ENCODE measurements at regions not wholly inside any gene's neighbourhood (a gene's known extent, or its start where the extent isn't known, plus 50 kb on each side); places are given as distances from the start of the nearest gene placed in this dataset.

DNA sequence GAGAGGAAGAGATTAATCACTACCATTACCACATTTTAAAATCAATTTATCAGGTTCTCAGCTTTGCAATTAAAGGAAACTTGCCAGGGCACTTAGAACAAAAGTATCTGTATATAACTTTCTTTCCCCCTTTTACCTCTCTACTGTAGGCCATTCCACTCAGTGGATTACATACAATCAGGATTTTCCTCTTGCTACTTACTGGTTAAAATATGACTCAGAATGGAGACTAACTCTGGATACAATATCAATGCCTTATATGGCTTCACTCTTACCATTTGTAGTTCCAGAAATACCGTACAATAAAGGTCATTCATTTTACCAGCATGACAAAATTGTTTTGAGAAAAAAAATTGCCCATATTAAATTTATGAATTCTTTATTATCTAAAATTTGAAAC is 706.8 kb downstream of the KCNA4 start:
- TF ChIP-seq, protein P1, sequence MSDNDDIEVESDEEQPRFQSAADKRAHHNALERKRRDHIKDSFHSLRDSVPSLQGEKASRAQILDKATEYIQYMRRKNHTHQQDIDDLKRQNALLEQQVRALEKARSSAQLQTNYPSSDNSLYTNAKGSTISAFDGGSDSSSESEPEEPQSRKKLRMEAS (IDR thresholded peaks at IDR 0.05): no peak
- TF ChIP-seq TEAD4 (IDR thresholded peaks at IDR 0.05): 0 out of 2 replicates have a peak, but pooled peaks have one; percentile 5

DNA sequence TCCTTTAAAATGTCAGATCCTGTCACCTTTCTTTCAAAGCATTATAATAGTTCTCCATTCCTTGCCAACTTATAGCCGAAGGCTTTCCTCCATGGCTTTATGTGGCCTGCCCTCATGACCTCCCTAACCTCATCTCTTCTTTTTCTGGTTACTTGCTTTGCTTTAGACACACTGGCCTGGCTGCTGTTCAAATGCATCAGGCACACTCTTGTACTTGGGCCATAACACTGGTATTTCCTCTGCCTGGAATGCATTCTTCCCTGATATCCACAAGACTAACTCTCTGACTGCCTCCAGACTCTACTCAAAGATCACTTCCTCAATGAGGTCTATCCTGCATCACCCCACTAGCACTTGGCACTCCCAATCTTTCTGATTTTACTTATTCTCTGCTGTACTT is 710.3 kb downstream of the KCNA4 start:
- no peak for TF ChIP-seq RAD21 (IDR thresholded peaks at IDR 0.05; ENCODE audit: low read depth)
- TF ChIP-seq, protein P1 (IDR thresholded peaks at IDR 0.05): no peak
- no peak for TF ChIP-seq EP300 (IDR thresholded peaks at IDR 0.05; ENCODE audit: borderline replicate concordance)
- TF ChIP-seq, protein P2, sequence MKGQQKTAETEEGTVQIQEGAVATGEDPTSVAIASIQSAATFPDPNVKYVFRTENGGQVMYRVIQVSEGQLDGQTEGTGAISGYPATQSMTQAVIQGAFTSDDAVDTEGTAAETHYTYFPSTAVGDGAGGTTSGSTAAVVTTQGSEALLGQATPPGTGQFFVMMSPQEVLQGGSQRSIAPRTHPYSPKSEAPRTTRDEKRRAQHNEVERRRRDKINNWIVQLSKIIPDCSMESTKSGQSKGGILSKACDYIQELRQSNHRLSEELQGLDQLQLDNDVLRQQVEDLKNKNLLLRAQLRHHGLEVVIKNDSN (IDR thresholded peaks at IDR 0.05): no peak
- TF ChIP-seq YY1 (IDR thresholded peaks at IDR 0.05; ENCODE audit: low read depth): no peak
- no peak for TF ChIP-seq ZBTB7A (IDR thresholded peaks at IDR 0.05; ENCODE audit: low read depth)
- TF ChIP-seq REST (IDR thresholded peaks at IDR 0.05; ENCODE audit: low read depth): no peak
- no peak for TF ChIP-seq TEAD4 (IDR thresholded peaks at IDR 0.05)
- TF ChIP-seq TAF1 (IDR thresholded peaks at IDR 0.05; ENCODE audit: low read depth): no peak
- TF ChIP-seq NFIC (IDR thresholded peaks at IDR 0.05): no peak
- TF ChIP-seq CREB1 (IDR thresholded peaks at IDR 0.05; ENCODE audit: low read depth): no peak
- no peak for TF ChIP-seq CEBPB (IDR thresholded peaks at IDR 0.05)
- no peak for TF ChIP-seq EGR1 (IDR thresholded peaks at IDR 0.05)
- no peak for TF ChIP-seq FOXM1 (IDR thresholded peaks at IDR 0.05; ENCODE audit: borderline replicate concordance, low read depth)

DNA sequence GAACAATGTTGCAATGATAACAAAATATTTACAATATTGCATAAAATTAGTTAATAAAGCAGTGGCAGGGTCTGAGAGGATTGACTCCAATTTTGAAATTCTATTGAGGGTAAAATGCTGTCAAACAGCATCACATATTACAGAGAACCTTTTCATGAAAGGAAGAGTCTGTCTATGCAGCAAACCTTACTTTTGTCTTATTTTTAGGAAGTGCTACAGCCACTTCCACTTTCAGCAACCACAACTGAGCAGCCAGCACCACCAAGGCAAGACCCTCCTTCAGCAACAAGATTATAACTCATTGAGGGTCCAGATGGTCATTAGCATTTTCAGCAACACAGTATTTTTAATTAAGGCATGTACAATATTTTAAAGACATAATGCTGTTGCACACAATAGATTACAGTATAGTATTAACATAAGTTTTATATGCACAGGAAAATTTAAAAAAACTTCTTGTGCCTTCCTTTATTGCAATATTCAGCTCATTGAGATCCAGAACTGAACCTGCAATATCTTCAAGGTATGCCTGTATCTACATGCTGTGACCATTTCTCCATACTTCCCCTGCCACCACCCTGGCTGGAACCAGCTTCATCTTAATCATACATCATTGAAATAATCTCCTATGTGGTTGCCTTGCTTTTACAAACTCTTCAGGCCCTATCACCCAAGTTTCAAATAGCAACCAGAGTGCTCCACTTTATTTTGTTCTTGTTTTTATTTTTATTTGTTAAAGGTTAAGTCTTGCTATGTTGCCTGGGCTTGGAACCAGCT is 711.2 kb downstream of the KCNA4 start:
- TF ChIP-seq, protein P1 (IDR thresholded peaks at IDR 0.05): no peak
- TF ChIP-seq NFIC (IDR thresholded peaks at IDR 0.05) (no peak), RAD21 (IDR thresholded peaks at IDR 0.05; ENCODE audit: low read depth) (no peak), FOXM1 (IDR thresholded peaks at IDR 0.05; ENCODE audit: borderline replicate concordance, low read depth) (no peak)

DNA sequence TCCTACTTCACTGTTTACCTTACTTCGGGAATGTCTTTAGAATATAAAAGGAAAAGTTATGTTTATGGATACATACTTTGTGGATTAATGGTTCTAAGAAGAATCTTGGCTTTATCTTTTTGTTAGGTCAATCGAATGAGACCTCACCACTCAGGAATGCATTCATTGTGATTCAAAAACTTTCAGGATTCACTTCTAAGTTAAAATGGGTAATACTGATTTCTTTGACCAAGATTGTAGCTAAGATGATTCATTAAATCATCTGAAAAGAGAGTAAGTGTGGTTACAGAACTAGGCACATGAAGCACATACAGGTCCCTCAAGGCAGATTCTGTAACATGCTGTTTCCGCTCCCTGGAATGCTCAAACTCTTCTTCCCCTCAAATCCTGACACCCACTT is 716.4 kb downstream of the KCNA4 start:
- TF ChIP-seq ZBTB7A (IDR thresholded peaks at IDR 0.05; ENCODE audit: low read depth) (no peak), EGR1 (IDR thresholded peaks at IDR 0.05) (no peak), CEBPB (IDR thresholded peaks at IDR 0.05) (no peak), FOXM1 (IDR thresholded peaks at IDR 0.05; ENCODE audit: borderline replicate concordance, low read depth) (no peak), CREB1 (IDR thresholded peaks at IDR 0.05; ENCODE audit: low read depth) (no peak), YY1 (IDR thresholded peaks at IDR 0.05; ENCODE audit: low read depth) (no peak), TEAD4 (IDR thresholded peaks at IDR 0.05) (no peak), TAF1 (IDR thresholded peaks at IDR 0.05; ENCODE audit: low read depth) (no peak), RAD21 (IDR thresholded peaks at IDR 0.05; ENCODE audit: low read depth) (no peak)
- TF ChIP-seq, protein P1 (IDR thresholded peaks at IDR 0.05): no peak
- TF ChIP-seq, protein P2 (IDR thresholded peaks at IDR 0.05): no peak

DNA sequence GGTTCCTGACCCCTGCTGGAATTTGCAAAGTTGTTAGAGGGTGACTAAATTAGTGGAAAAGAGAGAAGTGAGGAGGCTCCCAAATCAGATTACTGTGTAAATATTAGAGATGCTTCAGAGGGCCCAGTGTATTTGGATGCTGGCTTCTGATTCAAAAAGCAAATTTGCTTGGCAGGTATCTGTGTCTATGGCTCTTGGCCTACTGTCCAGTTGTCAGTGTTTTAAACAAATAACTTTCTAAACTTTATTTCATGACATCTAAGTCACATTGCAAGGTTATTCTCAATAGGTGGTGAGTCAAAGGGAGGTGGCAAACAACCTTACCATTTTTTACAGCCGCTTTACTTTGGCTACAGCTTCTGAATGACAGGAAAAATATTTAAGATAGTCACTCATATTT is 720.1 kb downstream of the KCNA4 start:
- TF ChIP-seq REST (IDR thresholded peaks at IDR 0.05; ENCODE audit: low read depth) (no peak), EP300 (IDR thresholded peaks at IDR 0.05; ENCODE audit: borderline replicate concordance) (no peak), NFIC (IDR thresholded peaks at IDR 0.05) (no peak), CREB1 (IDR thresholded peaks at IDR 0.05; ENCODE audit: low read depth) (no peak)

GRCh38 chr11:29293825-29294224 is 723.0 kb downstream of the KCNA4 start:
- TF ChIP-seq REST (IDR thresholded peaks at IDR 0.05; ENCODE audit: low read depth) (no peak), FOXM1 (IDR thresholded peaks at IDR 0.05; ENCODE audit: borderline replicate concordance, low read depth) (no peak), RAD21 (IDR thresholded peaks at IDR 0.05; ENCODE audit: low read depth) (no peak), TCF12 (IDR thresholded peaks at IDR 0.05; ENCODE audit: low read depth) (no peak), TAF1 (IDR thresholded peaks at IDR 0.05; ENCODE audit: low read depth) (no peak)
- TF ChIP-seq, protein P1 (IDR thresholded peaks at IDR 0.05): no peak

Data from Ishikawa (cell line).